H7 (cell line): ENCODE measurements at regions not wholly inside any gene's neighbourhood (a gene's known extent, or its start where the extent isn't known, plus 50 kb on each side); places are given as distances from the start of the nearest gene placed in this dataset.
A peak's percentile ranks its signal among the peaks of the same experiment; 100 is the strongest.

Source experiments
- DNase-seq: peaks from one replicate; pipeline ENCODE4 v3.0.0; 2012
- H3K27me3 ChIP-seq: 2 replicates; pipeline ENCODE4 v1.6.0; 2011; ENCODE audit warnings: mild to moderate bottlenecking, low read length; ENCODE audit not compliant: control insufficient read depth, insufficient read depth
- H3K36me3 ChIP-seq: replicated peaks from 2 replicates; pipeline ENCODE4 v1.5.1; 2011; ENCODE audit warnings: low read length; ENCODE audit not compliant: control insufficient read depth, insufficient read depth
- H3K4me3 ChIP-seq: 2 replicates; pipeline ENCODE4 v1.5.1; 2011; ENCODE audit warnings: low read depth, mild to moderate bottlenecking, control low read depth, low read length, moderate library complexity; ENCODE audit not compliant: insufficient read depth

GRCh38 chr7:156082048-156083040 lies 270.1 kb upstream of the SHH start:
- no peak overlapping the region for H3K4me3 ChIP-seq
- H3K36me3 ChIP-seq, result no peaks in the 10 kb centered on the region
- H3K27me3 ChIP-seq, result no peaks in the 10 kb centered on the region
- DNase-seq, result no peak

DNA sequence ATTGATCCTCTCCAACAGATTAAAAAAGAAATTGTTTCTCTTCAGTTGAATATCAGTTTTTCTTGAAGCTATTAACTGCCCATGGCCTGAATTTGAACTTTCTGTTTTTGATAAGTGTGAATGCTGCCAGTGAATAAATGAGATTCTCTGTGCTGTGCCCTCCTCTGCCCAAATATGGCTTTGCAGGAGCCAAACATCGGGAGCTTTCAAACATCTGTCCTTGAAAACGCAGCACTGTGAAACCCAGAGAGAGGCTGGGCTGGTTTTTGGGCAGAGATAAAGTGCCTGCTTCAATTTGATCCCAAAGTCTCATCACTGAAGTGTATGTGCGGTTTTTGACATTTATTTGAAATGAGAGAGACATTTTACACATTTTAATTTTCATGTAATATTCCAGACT lies 268.3 kb upstream of the SHH start:
- no peak for DNase-seq
- no peaks in the 10 kb centered on the region for H3K36me3 ChIP-seq
- no peaks in the 10 kb centered on the region for H3K27me3 ChIP-seq
- no peak overlapping the region for H3K4me3 ChIP-seq

GRCh38 chr7:156080046-156080445 lies 267.8 kb upstream of the SHH start:
- no peaks in the 10 kb centered on the region for H3K27me3 ChIP-seq
- no peak overlapping the region for H3K4me3 ChIP-seq
- no peaks in the 10 kb centered on the region for H3K36me3 ChIP-seq
- DNase-seq, result no peak

DNA sequence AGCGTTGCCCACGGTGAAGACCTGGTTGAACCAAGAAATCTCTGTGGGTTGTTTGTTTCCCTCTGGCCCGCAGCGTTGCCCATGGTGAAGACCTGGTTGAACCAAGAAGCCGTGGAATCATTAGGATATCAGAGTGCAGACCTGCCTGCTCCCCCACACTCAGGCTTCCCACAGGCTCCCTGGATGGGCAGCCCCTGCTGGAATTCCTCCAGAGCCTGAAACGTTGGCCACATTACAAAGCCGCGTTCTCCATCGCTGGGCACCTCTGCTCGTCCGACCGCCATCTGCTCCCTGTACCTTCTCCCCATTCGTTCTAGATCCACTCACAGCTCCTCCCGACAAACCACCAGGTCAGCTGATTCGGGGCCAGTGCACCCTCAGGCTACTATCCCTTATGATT lies 266.9 kb upstream of the SHH start:
- Histone ChIP-seq H3K36me3 (no peaks in the 10 kb centered on the region), H3K4me3 (no peak overlapping the region), H3K27me3 (no peaks in the 10 kb centered on the region)
- no peak for DNase-seq

- DNase-seq, result peak; percentile 56
- Histone ChIP-seq H3K27me3 (no peaks in the 10 kb centered on the region), H3K4me3 (no peak overlapping the region), H3K36me3 (no peaks in the 10 kb centered on the region)
These were observed 262.8 kb upstream of the SHH start for GRCh38 chr7:156074982-156075615.

DNA sequence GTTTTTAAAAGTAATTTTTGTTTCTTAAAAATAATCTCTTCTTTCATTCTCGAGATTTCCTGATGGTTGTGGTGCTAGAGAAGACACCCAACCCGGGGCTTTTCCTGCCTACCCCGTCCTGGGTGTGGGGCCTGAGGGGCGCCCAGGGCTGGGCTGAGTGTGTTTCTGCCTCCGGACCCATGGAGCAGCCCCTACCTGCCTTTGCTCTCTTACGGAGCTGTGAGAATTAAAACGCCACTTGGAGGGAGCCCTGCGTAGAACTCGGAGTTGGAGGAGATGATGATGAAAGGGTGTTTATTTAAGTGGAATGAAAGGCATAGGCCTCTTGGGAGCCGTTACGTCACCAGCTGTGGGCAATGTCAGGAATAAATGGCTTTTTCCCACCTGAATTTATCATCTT lies 261.8 kb upstream of the SHH start:
- H3K27me3 ChIP-seq, result no peaks in the 10 kb centered on the region
- DNase-seq, result no peak
- no peaks in the 10 kb centered on the region for H3K36me3 ChIP-seq
- no peak overlapping the region for H3K4me3 ChIP-seq

GRCh38 chr7:156073366-156074052 lies 261.2 kb upstream of the SHH start:
- H3K36me3 ChIP-seq, result no peaks in the 10 kb centered on the region
- no peak for DNase-seq
- no peaks in the 10 kb centered on the region for H3K27me3 ChIP-seq
- no peak overlapping the region for H3K4me3 ChIP-seq

DNA sequence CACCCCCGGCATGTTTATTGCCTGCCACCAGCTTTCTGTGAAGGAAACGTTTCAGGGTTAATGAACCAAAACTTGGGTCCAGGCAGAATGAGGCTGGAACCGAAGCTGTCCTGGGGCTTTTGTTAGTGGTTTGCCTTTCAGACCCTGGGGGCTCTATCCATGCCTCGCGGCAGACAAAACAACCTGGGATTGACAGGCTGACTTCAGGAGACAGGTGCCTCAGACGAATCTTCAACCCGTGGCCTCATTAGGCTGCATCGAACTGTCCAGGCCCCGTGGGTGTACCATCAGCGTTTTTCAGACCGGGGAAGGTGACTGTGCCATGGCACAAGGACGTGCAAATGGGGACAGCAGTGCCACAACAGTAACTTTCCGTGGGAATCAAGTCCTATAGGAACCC lies 259.3 kb upstream of the SHH start:
- no peak for DNase-seq
- no peaks in the 10 kb centered on the region for H3K27me3 ChIP-seq
- no peak overlapping the region for H3K4me3 ChIP-seq

GRCh38 chr7:156069891-156070290 lies 257.6 kb upstream of the SHH start:
- no peaks in the 10 kb centered on the region for H3K27me3 ChIP-seq
- no peak for DNase-seq

More for the DNA sequence above, 259.3 kb upstream of the SHH start:
- H3K36me3 ChIP-seq, result no peaks in the 10 kb centered on the region

DNA sequence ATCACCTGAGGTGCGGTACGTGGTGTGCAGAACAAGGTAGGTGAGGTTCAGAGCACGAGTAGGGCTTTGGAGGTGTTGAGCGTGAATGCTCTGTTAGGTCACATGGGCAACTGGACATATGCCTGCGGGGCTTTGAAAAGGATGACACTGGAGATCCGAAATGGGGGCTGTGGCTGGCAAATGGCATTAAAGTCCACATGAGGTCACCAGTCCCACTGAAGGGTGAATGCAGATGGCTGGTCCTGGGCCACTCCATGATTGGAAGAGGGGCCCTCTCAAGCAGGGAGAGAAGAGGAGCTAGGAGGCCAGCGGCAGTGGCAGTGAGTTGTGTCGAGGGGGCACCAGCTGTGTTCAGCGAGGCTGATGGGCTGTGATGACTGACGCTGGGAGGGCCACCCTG lies 254.9 kb upstream of the SHH start:
- H3K27me3 ChIP-seq, result no peaks in the 10 kb centered on the region
- no peaks in the 10 kb centered on the region for H3K36me3 ChIP-seq
- no peak for DNase-seq
- H3K4me3 ChIP-seq, result no peak overlapping the region

More at GRCh38 chr7:156069891-156070290, 257.6 kb upstream of the SHH start:
- H3K4me3 ChIP-seq, result no peak overlapping the region
- no peaks in the 10 kb centered on the region for H3K36me3 ChIP-seq

GRCh38 chr7:156065400-156065799 lies 253.1 kb upstream of the SHH start:
- no peaks in the 10 kb centered on the region for H3K27me3 ChIP-seq
- H3K4me3 ChIP-seq, result no peak overlapping the region
- H3K36me3 ChIP-seq, result no peaks in the 10 kb centered on the region
- no peak for DNase-seq

- no peaks in the 10 kb centered on the region for H3K27me3 ChIP-seq
- H3K36me3 ChIP-seq, result no peaks in the 10 kb centered on the region
- no peak overlapping the region for H3K4me3 ChIP-seq
- DNase-seq, result no peak
These were observed 252.7 kb upstream of the SHH start for GRCh38 chr7:156064971-156065386.

GRCh38 chr7:156063241-156063810 lies 251.1 kb upstream of the SHH start:
- no peak for DNase-seq
- Histone ChIP-seq H3K36me3 (no peaks in the 10 kb centered on the region), H3K4me3 (no peak overlapping the region), H3K27me3 (no peaks in the 10 kb centered on the region)

DNA sequence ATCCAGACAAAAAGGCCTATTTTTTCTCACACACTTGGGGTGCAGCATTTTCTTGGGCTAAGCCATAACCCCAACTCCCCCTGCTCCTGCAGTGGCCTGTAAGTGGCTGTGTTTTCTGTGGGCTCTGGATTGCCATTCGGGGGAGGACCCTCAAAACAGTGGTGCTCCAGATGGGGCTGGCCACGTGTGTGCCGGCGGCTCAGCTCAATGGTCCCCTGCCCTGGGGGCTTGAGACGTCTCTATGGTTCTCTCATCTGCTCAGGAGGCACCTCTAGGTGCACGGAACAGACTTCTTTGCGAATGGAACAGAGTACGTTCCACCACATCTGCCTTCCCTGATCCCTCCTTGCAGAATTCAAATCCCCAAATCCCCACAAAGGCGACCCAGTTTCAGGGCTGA lies 250.0 kb upstream of the SHH start:
- Histone ChIP-seq H3K27me3 (no peaks in the 10 kb centered on the region), H3K4me3 (no peak overlapping the region), H3K36me3 (no peaks in the 10 kb centered on the region)
- no peak for DNase-seq
